Panc1 (cell line): ENCODE measurements at regions not wholly inside any gene's neighbourhood (a gene's known extent, or its start where the extent isn't known, plus 50 kb on each side); places are given as distances from the start of the nearest gene placed in this dataset.

ENCODE experiments used
- SIN3A ChIP-seq: IDR thresholded peaks from 2 replicates; pipeline ENCODE4 v1.6.1; 2012; ENCODE audit warnings: low read depth, mild to moderate bottlenecking, low read length, moderate library complexity, borderline replicate concordance; ENCODE audit not compliant: insufficient read depth
- TF ChIP-seq, protein P1 (sequence below): fragments of 450-650 bp; IDR thresholded peaks from 2 replicates; pipeline ENCODE4 v1.5.1; 2017; ENCODE audit warnings: mild to moderate bottlenecking

DNA sequence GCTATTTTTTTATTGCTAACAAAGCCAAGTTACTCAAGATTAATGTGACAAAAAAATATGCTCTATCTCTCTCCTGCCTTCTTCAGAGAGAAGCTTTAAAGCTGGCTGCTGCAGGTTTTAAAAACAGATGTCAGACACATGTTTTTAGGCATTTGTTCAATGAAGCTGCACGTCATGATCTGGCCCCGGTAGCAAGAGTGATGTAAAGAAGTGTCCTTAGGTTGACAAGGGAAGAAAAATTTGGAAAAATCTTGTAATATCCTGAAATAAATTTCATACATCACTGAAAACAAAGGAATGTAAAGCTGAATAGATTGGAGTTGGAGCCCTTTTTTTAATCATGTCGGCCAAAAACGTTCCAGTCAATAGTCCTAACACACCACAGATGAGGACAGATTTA, 531.4 kb upstream of the NBEA start:
- TF ChIP-seq, protein P1, sequence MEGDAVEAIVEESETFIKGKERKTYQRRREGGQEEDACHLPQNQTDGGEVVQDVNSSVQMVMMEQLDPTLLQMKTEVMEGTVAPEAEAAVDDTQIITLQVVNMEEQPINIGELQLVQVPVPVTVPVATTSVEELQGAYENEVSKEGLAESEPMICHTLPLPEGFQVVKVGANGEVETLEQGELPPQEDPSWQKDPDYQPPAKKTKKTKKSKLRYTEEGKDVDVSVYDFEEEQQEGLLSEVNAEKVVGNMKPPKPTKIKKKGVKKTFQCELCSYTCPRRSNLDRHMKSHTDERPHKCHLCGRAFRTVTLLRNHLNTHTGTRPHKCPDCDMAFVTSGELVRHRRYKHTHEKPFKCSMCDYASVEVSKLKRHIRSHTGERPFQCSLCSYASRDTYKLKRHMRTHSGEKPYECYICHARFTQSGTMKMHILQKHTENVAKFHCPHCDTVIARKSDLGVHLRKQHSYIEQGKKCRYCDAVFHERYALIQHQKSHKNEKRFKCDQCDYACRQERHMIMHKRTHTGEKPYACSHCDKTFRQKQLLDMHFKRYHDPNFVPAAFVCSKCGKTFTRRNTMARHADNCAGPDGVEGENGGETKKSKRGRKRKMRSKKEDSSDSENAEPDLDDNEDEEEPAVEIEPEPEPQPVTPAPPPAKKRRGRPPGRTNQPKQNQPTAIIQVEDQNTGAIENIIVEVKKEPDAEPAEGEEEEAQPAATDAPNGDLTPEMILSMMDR = no peak
- no peak for TF ChIP-seq SIN3A
